Tibial nerve (tissue), 4 donors: ENCODE measurements at regions not wholly inside any gene's neighbourhood (a gene's known extent, or its start where the extent isn't known, plus 50 kb on each side); places are given as distances from the start of the nearest gene placed in this dataset.

Experiments
- DNase-seq, 2 donors: peaks; one replicate each; pipeline ENCODE4 v3.0.0-alpha.2; 2019; ENCODE audit warnings: low spot score in 2 of 2
- H3K27ac ChIP-seq, 4 donors: fragments of 200-600 bp; sonication (generic) in 3 of 4; one replicate each; pipeline ENCODE4 v1.5.1; 2017 to 2019; ENCODE audit warnings: mild to moderate bottlenecking in 1 of 4
- H3K27me3 ChIP-seq, 2 donors: fragments of 200-600 bp; sonication (generic) in 1 of 2; one replicate each; pipeline versions ENCODE4 v1.5.1 to v1.6.0; 2017 to 2019
- H3K36me3 ChIP-seq, 3 donors: fragments of 200-600 bp; sonication (generic); one replicate each; pipeline ENCODE4 v1.5.1; 2018 to 2019
- H3K4me1 ChIP-seq, 4 donors: fragments of 200-600 bp; sonication (generic) in 3 of 4; one replicate each; pipeline ENCODE4 v1.5.1; 2017 to 2019
- H3K4me3 ChIP-seq, 4 donors: fragments of 200-600 bp; sonication (generic) in 3 of 4; one replicate each; pipeline ENCODE4 v1.5.1; 2017 to 2019; ENCODE audit warnings: mild to moderate bottlenecking in 1 of 4, moderate library complexity in 1 of 4
- H3K9me3 ChIP-seq, 4 donors: fragments of 200-600 bp; sonication (generic) in 3 of 4; one replicate each; pipeline ENCODE4 v1.5.1; 2017 to 2019
- CTCF ChIP-seq, 5 experiments: fragments of 200-600 bp in 3 of 5; fragments of 450-650 bp in 2 of 5; sonication (generic) in 3 of 5; IDR thresholded peaks; one replicate each; pipeline ENCODE4 v1.5.1; 2016 to 2019; ENCODE audit warnings: antibody characterized with exemption in 5 of 5, mild to moderate bottlenecking in 3 of 5, moderate library complexity in 2 of 5
- EP300 ChIP-seq, 2 donors: sonication (generic); formaldehyde crosslinking; IDR thresholded peaks; one replicate each; pipeline ENCODE4 v1.6.1; 2017; ENCODE audit warnings: antibody characterized with exemption in 2 of 2, mild to moderate bottlenecking in 1 of 2
- POLR2A ChIP-seq, 2 donors: fragments of 450-650 bp; IDR thresholded peaks; one replicate each; pipeline ENCODE4 v1.6.1; 2017; ENCODE audit warnings: antibody characterized with exemption in 2 of 2, mild to moderate bottlenecking in 2 of 2, moderate library complexity in 2 of 2
- WGBS, 2 donors: methylation state at CpG; one replicate each; pipeline ENCODE4 v1.1.5; 2018; 5-methylcytosine and 5-hydroxymethylcytosine counted together

GRCh38 chr9:28971881-28972280, 1398.6 kb upstream of the C9orf72 start:
- no peak for TF ChIP-seq CTCF (IDR thresholded peaks at IDR 0.05)
- no peak for TF ChIP-seq EP300 (IDR thresholded peaks at IDR 0.05)
- TF ChIP-seq POLR2A (IDR thresholded peaks at IDR 0.05): no peak
- Histone ChIP-seq H3K4me1 (no peaks in the 10 kb centered on the region), H3K4me3 (no peak overlapping the region), H3K27me3 (no peaks in the 10 kb centered on the region), H3K27ac (no peak overlapping the region), H3K36me3 (no peaks in the 10 kb centered on the region), H3K9me3 (no peaks in the 10 kb centered on the region)
- DNase-seq: no peak
- WGBS, 2 donors: 37 to 67% methylated on average over 1 to 2 of the region's 2 CpGs

GRCh38 chr9:28976250-28976649, 1403.0 kb upstream of the C9orf72 start:
- H3K27ac ChIP-seq: no peak overlapping the region
- no peaks in the 10 kb centered on the region for H3K9me3 ChIP-seq
- no peak for TF ChIP-seq EP300 (IDR thresholded peaks at IDR 0.05)
- no peak for TF ChIP-seq POLR2A (IDR thresholded peaks at IDR 0.05)
- TF ChIP-seq CTCF (IDR thresholded peaks at IDR 0.05): no peak
- no peaks in the 10 kb centered on the region for H3K36me3 ChIP-seq
- H3K4me1 ChIP-seq: no peaks in the 10 kb centered on the region
- H3K27me3 ChIP-seq: no peaks in the 10 kb centered on the region
- no peak overlapping the region for H3K4me3 ChIP-seq
- DNase-seq: no peak

GRCh38 chr9:28976684-28977083, 1403.4 kb upstream of the C9orf72 start:
- H3K4me3 ChIP-seq: no peak overlapping the region
- no peak for TF ChIP-seq EP300 (IDR thresholded peaks at IDR 0.05)
- no peak for TF ChIP-seq POLR2A (IDR thresholded peaks at IDR 0.05)
- no peak for TF ChIP-seq CTCF (IDR thresholded peaks at IDR 0.05)
- H3K27ac ChIP-seq: no peak overlapping the region
- no peaks in the 10 kb centered on the region for H3K36me3 ChIP-seq
- WGBS, 2 donors: 51 to 61% methylated on average over 1 of the region's 1 CpG
- no peaks in the 10 kb centered on the region for H3K9me3 ChIP-seq
- H3K27me3 ChIP-seq: no peaks in the 10 kb centered on the region
- DNase-seq: no peak
- no peaks in the 10 kb centered on the region for H3K4me1 ChIP-seq

- Histone ChIP-seq H3K4me1 (no peaks in the 10 kb centered on the region), H3K36me3 (no peaks in the 10 kb centered on the region), H3K27ac (no peak overlapping the region), H3K27me3 (no peaks in the 10 kb centered on the region), H3K4me3 (no peak overlapping the region), H3K9me3 (no peaks in the 10 kb centered on the region)
- 61 to 72% methylated on average over 1 of the region's 1 CpG for WGBS, 2 donors
- TF ChIP-seq EP300 (IDR thresholded peaks at IDR 0.05) (no peak), CTCF (IDR thresholded peaks at IDR 0.05) (no peak), POLR2A (IDR thresholded peaks at IDR 0.05) (no peak)
- no peak for DNase-seq
Measured at GRCh38 chr9:28981129-28981528, 1407.8 kb upstream of the C9orf72 start.

GRCh38 chr9:28981711-28982110, 1408.4 kb upstream of the C9orf72 start:
- H3K4me3 ChIP-seq: no peak overlapping the region
- H3K9me3 ChIP-seq: no peaks in the 10 kb centered on the region
- H3K27ac ChIP-seq: no peak overlapping the region
- 100% methylated on average over 1 of the region's 1 CpG for WGBS, 2 donors
- H3K4me1 ChIP-seq: no peaks in the 10 kb centered on the region
- no peak for TF ChIP-seq CTCF (IDR thresholded peaks at IDR 0.05)
- TF ChIP-seq POLR2A (IDR thresholded peaks at IDR 0.05): no peak
- TF ChIP-seq EP300 (IDR thresholded peaks at IDR 0.05): no peak
- no peaks in the 10 kb centered on the region for H3K36me3 ChIP-seq
- H3K27me3 ChIP-seq: no peaks in the 10 kb centered on the region
- DNase-seq: no peak
